Testis (tissue), 2 donors: ENCODE measurements at regions not wholly inside any gene's neighbourhood (a gene's known extent, or its start where the extent isn't known, plus 50 kb on each side); places are given as distances from the start of the nearest gene placed in this dataset.
A peak's percentile ranks its signal among the peaks of the same experiment; 100 is the strongest.

Experiments used
- DNase-seq: peaks from one replicate; pipeline ENCODE4 v3.0.0-alpha.2; 2019
- H3K27ac ChIP-seq, 2 donors: fragments of 200-600 bp; sonication (generic); one replicate each; pipeline ENCODE4 v1.5.1; 2019
- H3K27me3 ChIP-seq: fragments of 200-600 bp; sonication (generic); one replicate; pipeline ENCODE4 v1.5.1; 2019
- H3K36me3 ChIP-seq: fragments of 200-600 bp; sonication (generic); one replicate; pipeline ENCODE4 v1.5.1; 2017; ENCODE audit warnings: low read depth; ENCODE audit errors: missing control alignments
- H3K4me1 ChIP-seq: fragments of 200-600 bp; sonication (generic); one replicate; pipeline ENCODE4 v1.5.1; 2019
- H3K4me3 ChIP-seq, 2 donors: fragments of 200-600 bp; sonication (generic); one replicate each; pipeline ENCODE4 v1.5.1; 2017 to 2019
- H3K9me3 ChIP-seq: fragments of 200-600 bp; sonication (generic); one replicate; pipeline ENCODE4 v1.5.1; 2017
- POLR2A ChIP-seq: fragments of 450-650 bp; IDR thresholded peaks from one replicate; pipeline ENCODE4 v1.6.1; 2017; ENCODE audit warnings: antibody characterized with exemption, mild to moderate bottlenecking, moderate library complexity
- WGBS, 2 donors: methylation state at CpG; one replicate each; pipeline ENCODE4 v1.1.5; 2018; 5-methylcytosine and 5-hydroxymethylcytosine counted together
- intact Hi-C: fragments of 100-400 bp; cut with DNase I; formaldehyde crosslinking; loops from one replicate; pipeline ENCODE4 v1.15.1; 2023; ENCODE audit warnings: low total_unique reads
- TF ChIP-seq, protein P1 (sequence below), 3 experiments: fragments of 450-650 bp in 2 of 3; fragments of 200-600 bp in 1 of 3; sonication (generic) in 1 of 3; IDR thresholded peaks; one replicate each; pipeline ENCODE4 v1.5.1; 2016 to 2019; ENCODE audit warnings: antibody characterized with exemption in 3 of 3, mild to moderate bottlenecking in 2 of 3, moderate library complexity in 1 of 3

GRCh38 chr6:163935158-163935762 lies 520.7 kb downstream of the QKI start:
- intact Hi-C loops = no loop called here
- Histone ChIP-seq H3K27ac (no peak overlapping the region), H3K9me3 (no peaks in the 10 kb centered on the region), H3K36me3 (no peaks in the 10 kb centered on the region), H3K27me3 (no peaks in the 10 kb centered on the region), H3K4me3 (no peak overlapping the region), H3K4me1 (no peaks in the 10 kb centered on the region)
- 62 to 63% methylated on average over 6 of the region's 6 CpGs for WGBS, 2 donors
- no peak for TF ChIP-seq POLR2A
- no peak for DNase-seq

DNA sequence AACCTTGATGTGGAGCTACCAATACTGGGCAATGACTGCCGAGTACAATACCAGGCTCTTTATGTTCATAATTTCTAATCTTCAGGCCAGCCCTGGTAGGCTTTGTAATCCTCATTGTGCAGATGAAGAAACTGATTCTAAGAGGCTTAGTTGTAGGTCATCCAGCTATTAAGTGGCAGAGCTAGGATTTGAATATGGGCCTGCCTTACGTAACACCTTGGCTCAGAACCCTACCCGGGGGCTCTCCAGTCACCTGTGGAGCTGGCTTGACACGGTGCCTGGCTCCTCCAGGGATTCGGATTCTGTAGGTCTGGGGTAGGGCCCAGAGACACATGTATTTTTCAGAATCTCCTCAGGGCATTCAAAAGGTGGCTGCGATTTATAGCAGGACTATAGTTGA lies 515.5 kb downstream of the QKI start:
- 95 to 96% methylated on average over 6 of the region's 6 CpGs for WGBS, 2 donors
- H3K36me3 ChIP-seq = no peaks in the 10 kb centered on the region
- TF ChIP-seq, protein P1, sequence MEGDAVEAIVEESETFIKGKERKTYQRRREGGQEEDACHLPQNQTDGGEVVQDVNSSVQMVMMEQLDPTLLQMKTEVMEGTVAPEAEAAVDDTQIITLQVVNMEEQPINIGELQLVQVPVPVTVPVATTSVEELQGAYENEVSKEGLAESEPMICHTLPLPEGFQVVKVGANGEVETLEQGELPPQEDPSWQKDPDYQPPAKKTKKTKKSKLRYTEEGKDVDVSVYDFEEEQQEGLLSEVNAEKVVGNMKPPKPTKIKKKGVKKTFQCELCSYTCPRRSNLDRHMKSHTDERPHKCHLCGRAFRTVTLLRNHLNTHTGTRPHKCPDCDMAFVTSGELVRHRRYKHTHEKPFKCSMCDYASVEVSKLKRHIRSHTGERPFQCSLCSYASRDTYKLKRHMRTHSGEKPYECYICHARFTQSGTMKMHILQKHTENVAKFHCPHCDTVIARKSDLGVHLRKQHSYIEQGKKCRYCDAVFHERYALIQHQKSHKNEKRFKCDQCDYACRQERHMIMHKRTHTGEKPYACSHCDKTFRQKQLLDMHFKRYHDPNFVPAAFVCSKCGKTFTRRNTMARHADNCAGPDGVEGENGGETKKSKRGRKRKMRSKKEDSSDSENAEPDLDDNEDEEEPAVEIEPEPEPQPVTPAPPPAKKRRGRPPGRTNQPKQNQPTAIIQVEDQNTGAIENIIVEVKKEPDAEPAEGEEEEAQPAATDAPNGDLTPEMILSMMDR (IDR thresholded peaks at IDR 0.05) = no peak
- TF ChIP-seq POLR2A = no peak
- no peaks in the 10 kb centered on the region for H3K9me3 ChIP-seq
- H3K27me3 ChIP-seq = no peaks in the 10 kb centered on the region
- no peak overlapping the region for H3K27ac ChIP-seq
- H3K4me1 ChIP-seq = no peaks in the 10 kb centered on the region
- DNase-seq = no peak
- intact Hi-C loops = no loop called here
- no peak overlapping the region for H3K4me3 ChIP-seq

- Histone ChIP-seq H3K4me3 (no peak overlapping the region), H3K4me1 (no peaks in the 10 kb centered on the region), H3K27me3 (no peaks in the 10 kb centered on the region), H3K9me3 (no peaks in the 10 kb centered on the region), H3K36me3 (no peaks in the 10 kb centered on the region), H3K27ac (no peak overlapping the region)
- intact Hi-C loops = no loop called here
- no peak for DNase-seq
- 87 to 100% methylated on average over 3 of the region's 3 CpGs for WGBS, 2 donors
- no peak for TF ChIP-seq POLR2A
- TF ChIP-seq, protein P1 (IDR thresholded peaks at IDR 0.05) = no peak
Observed at GRCh38 chr6:163929538-163929937, 515.0 kb downstream of the QKI start.

GRCh38 chr6:163926642-163927041 lies 512.1 kb downstream of the QKI start:
- WGBS, 2 donors = 55 to 67% methylated on average over 7 of the region's 7 CpGs
- Histone ChIP-seq H3K4me1 (no peaks in the 10 kb centered on the region), H3K36me3 (no peaks in the 10 kb centered on the region), H3K27ac (no peak overlapping the region), H3K9me3 (no peaks in the 10 kb centered on the region), H3K27me3 (no peaks in the 10 kb centered on the region), H3K4me3 (no peak overlapping the region)
- TF ChIP-seq POLR2A = no peak
- TF ChIP-seq, protein P1 (IDR thresholded peaks at IDR 0.05) = no peak
- intact Hi-C loops = no loop called here
- DNase-seq = peak; percentile 42

DNA sequence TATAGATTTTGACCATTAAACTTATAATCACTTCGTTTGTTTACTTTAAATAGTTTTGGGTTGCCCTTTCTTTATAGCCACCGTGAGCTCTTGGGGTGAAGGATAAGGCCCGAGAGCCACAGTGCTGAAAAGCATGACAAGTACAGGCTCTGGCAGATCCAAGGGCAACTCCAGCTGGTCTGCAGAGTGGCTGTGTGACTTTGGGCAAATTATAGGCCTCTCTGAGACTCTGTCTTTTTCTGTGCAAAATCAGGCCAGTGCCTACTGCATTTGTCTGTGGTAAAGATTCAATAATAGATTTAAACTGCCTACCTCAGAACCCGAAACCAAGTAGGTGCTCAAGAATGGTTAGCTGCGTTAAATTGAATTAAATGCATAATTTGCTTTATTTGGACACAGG lies 511.3 kb downstream of the QKI start:
- WGBS, 2 donors = 85 to 97% methylated on average over 5 of the region's 5 CpGs
- no peak overlapping the region for H3K27ac ChIP-seq
- H3K9me3 ChIP-seq = no peaks in the 10 kb centered on the region
- intact Hi-C loops = no loop called here
- no peak overlapping the region for H3K4me3 ChIP-seq
- no peaks in the 10 kb centered on the region for H3K27me3 ChIP-seq
- no peaks in the 10 kb centered on the region for H3K36me3 ChIP-seq
- TF ChIP-seq POLR2A = no peak
- TF ChIP-seq, protein P1 (IDR thresholded peaks at IDR 0.05) = no peak
- H3K4me1 ChIP-seq = no peaks in the 10 kb centered on the region
- DNase-seq = no peak
